Neural progenitor cell (in vitro differentiated cells): ENCODE measurements at regions not wholly inside any gene's neighbourhood (a gene's known extent, or its start where the extent isn't known, plus 50 kb on each side); places are given as distances from the start of the nearest gene placed in this dataset.
"Not testable (repeated sequence)": the region's sequence is repeated elsewhere in the genome, so short reads cannot be mapped to it uniquely, and the experiment has no call there.

Source experiments
- DNase-seq: peaks from one replicate; pipeline ENCODE4 v3.0.0-alpha.2; 2016; ENCODE audit warnings: low spot score
- H2AFZ ChIP-seq: fragments of 200-600 bp; sonication (generic); replicated peaks from 2 replicates; pipeline ENCODE4 v1.6.1; 2016; ENCODE audit warnings: antibody characterized with exemption
- H3F3A ChIP-seq: fragments of 200-600 bp; sonication (generic); 2 replicates; pipeline ENCODE4 v1.6.1; 2016; ENCODE audit warnings: antibody characterized with exemption, low read depth
- H3K27ac ChIP-seq: fragments of 200-600 bp; sonication (generic); 2 replicates; pipeline ENCODE4 v1.5.1; 2016; ENCODE audit warnings: mild to moderate bottlenecking
- H3K27me3 ChIP-seq: fragments of 200-600 bp; sonication (generic); 2 replicates; pipeline ENCODE4 v1.6.1; 2016; ENCODE audit warnings: mild to moderate bottlenecking, moderate library complexity
- H3K36me3 ChIP-seq: fragments of 200-600 bp; sonication (generic); 2 replicates; pipeline ENCODE4 v1.5.1; 2016
- H3K4me1 ChIP-seq: fragments of 200-600 bp; sonication (generic); 2 replicates; pipeline ENCODE4 v1.6.1; 2016; ENCODE audit warnings: mixed run types
- H3K4me2 ChIP-seq: fragments of 200-600 bp; sonication (generic); 2 replicates; pipeline ENCODE4 v1.6.1; 2016
- H3K4me3 ChIP-seq: fragments of 200-600 bp; sonication (generic); 2 replicates; pipeline ENCODE4 v1.5.1; 2016
- H3K79me2 ChIP-seq: fragments of 200-600 bp; sonication (generic); 2 replicates; pipeline ENCODE4 v1.6.1; 2016; ENCODE audit warnings: low read depth
- H3K9ac ChIP-seq: fragments of 200-600 bp; sonication (generic); 2 replicates; pipeline ENCODE4 v1.6.1; 2016
- H3K9me3 ChIP-seq: fragments of 200-600 bp; sonication (generic); 2 replicates; pipeline ENCODE4 v1.5.1; 2016; ENCODE audit warnings: low read depth
- H4K20me1 ChIP-seq: fragments of 200-600 bp; sonication (generic); 2 replicates; pipeline ENCODE4 v1.6.1; 2016; ENCODE audit warnings: low read depth
- H3K27ac Mint-ChIP-seq: 3 replicates; pipeline ENCODE4 v1.8.0; 2021; ENCODE audit warnings: mixed read lengths
- H3K27me3 Mint-ChIP-seq: 2 replicates; pipeline ENCODE4 v1.8.0; 2022; ENCODE audit warnings: low read depth, mild to moderate bottlenecking, inconsistent platforms, moderate library complexity, mixed read lengths; ENCODE audit not compliant: insufficient read depth
- H3K36me3 Mint-ChIP-seq: 3 replicates; pipeline ENCODE4 v1.8.0; 2021; ENCODE audit warnings: mixed read lengths
- H3K4me1 Mint-ChIP-seq: 3 replicates; pipeline ENCODE4 v1.8.0; 2021; ENCODE audit warnings: mixed read lengths
- H3K4me3 Mint-ChIP-seq: 3 replicates; pipeline ENCODE4 v1.8.0; 2021; ENCODE audit warnings: mild to moderate bottlenecking, moderate library complexity, mixed read lengths
- H3K9me3 Mint-ChIP-seq: 3 replicates; pipeline ENCODE4 v1.8.0; 2020; ENCODE audit warnings: mixed read lengths
- CTCF ChIP-seq: fragments of 200-600 bp; sonication (generic); IDR thresholded peaks from 2 replicates; pipeline ENCODE4 v1.5.1; 2017; ENCODE audit warnings: antibody characterized with exemption, mild to moderate bottlenecking
- EZH2 ChIP-seq: fragments of 200-600 bp; sonication (generic); IDR thresholded peaks from 2 replicates; pipeline ENCODE4 v1.6.1; 2017; ENCODE audit warnings: antibody characterized with exemption, mild to moderate bottlenecking, moderate library complexity
- EZH2phosphoT487 ChIP-seq: fragments of 200-600 bp; sonication (generic); IDR thresholded peaks from 2 replicates; pipeline ENCODE4 v1.6.1; 2017; ENCODE audit warnings: antibody characterized with exemption

GRCh38 chr10:109327266-109327665 is 596.0 kb downstream of the XPNPEP1 start:
- Mint-ChIP-seq H3K4me1 (no peaks in the 10 kb centered on the region), H3K27me3 (peaks cover 2% of the 10 kb centered on the region), H3K4me3 (no peak overlapping the region), H3K9me3 (no peaks in the 10 kb centered on the region), H3K36me3 (no peaks in the 10 kb centered on the region), H3K27ac (no peak overlapping the region)
- no peaks in the 10 kb centered on the region for H3K4me1 ChIP-seq
- DNase-seq = no peak
- no peak overlapping the region for H3K27ac ChIP-seq
- H3K4me3 ChIP-seq = no peak overlapping the region
- H3K9me3 ChIP-seq = no peaks in the 10 kb centered on the region
- H4K20me1 ChIP-seq = no peaks in the 10 kb centered on the region
- no peaks in the 10 kb centered on the region for H3K79me2 ChIP-seq
- H3F3A ChIP-seq = no peaks in the 10 kb centered on the region
- TF ChIP-seq EZH2 = no peak
- no peak for TF ChIP-seq EZH2phosphoT487
- no peak for TF ChIP-seq CTCF
- no peaks in the 10 kb centered on the region for H3K27me3 ChIP-seq
- no peak overlapping the region for H3K4me2 ChIP-seq
- no peak overlapping the region for H3K9ac ChIP-seq
- H2AFZ ChIP-seq = no peak overlapping the region
- H3K36me3 ChIP-seq = no peaks in the 10 kb centered on the region

- Histone ChIP-seq H3K27ac (no peak overlapping the region), H3K36me3 (no peaks in the 10 kb centered on the region), H3F3A (no peaks in the 10 kb centered on the region), H3K79me2 (no peaks in the 10 kb centered on the region), H2AFZ (no peak overlapping the region), H3K4me2 (no peak overlapping the region), H3K9ac (no peak overlapping the region), H4K20me1 (no peaks in the 10 kb centered on the region), H3K4me1 (no peaks in the 10 kb centered on the region), H3K27me3 (no peaks in the 10 kb centered on the region), H3K9me3 (no peaks in the 10 kb centered on the region), H3K4me3 (no peak overlapping the region)
- H3K27ac Mint-ChIP-seq = no peak overlapping the region
- no peak for TF ChIP-seq CTCF
- no peak for TF ChIP-seq EZH2phosphoT487
- TF ChIP-seq EZH2 = no peak
- no peaks in the 10 kb centered on the region for H3K9me3 Mint-ChIP-seq
- DNase-seq = no peak
- H3K36me3 Mint-ChIP-seq = no peaks in the 10 kb centered on the region
- no peak overlapping the region for H3K4me3 Mint-ChIP-seq
- H3K27me3 Mint-ChIP-seq = no peaks in the 10 kb centered on the region
- no peaks in the 10 kb centered on the region for H3K4me1 Mint-ChIP-seq
Observed at GRCh38 chr10:109324721-109325120, 598.6 kb downstream of the XPNPEP1 start.

GRCh38 chr10:109317746-109318366 is 605.5 kb downstream of the XPNPEP1 start:
- H3K9ac ChIP-seq = no peak overlapping the region
- H3K27me3 ChIP-seq = no peaks in the 10 kb centered on the region
- no peak for DNase-seq
- Mint-ChIP-seq H3K36me3 (no peaks in the 10 kb centered on the region), H3K27ac (no peak overlapping the region), H3K27me3 (no peaks in the 10 kb centered on the region), H3K9me3 (no peaks in the 10 kb centered on the region), H3K4me3 (no peak overlapping the region), H3K4me1 (peaks cover 9% of the 10 kb centered on the region)
- no peaks in the 10 kb centered on the region for H3F3A ChIP-seq
- H3K4me2 ChIP-seq = no peak overlapping the region
- no peak overlapping the region for H3K27ac ChIP-seq
- no peak overlapping the region for H2AFZ ChIP-seq
- H4K20me1 ChIP-seq = no peaks in the 10 kb centered on the region
- H3K4me3 ChIP-seq = no peak overlapping the region
- no peaks in the 10 kb centered on the region for H3K36me3 ChIP-seq
- no peaks in the 10 kb centered on the region for H3K79me2 ChIP-seq
- no peaks in the 10 kb centered on the region for H3K4me1 ChIP-seq
- TF ChIP-seq CTCF (no peak), EZH2 (no peak)
- no peaks in the 10 kb centered on the region for H3K9me3 ChIP-seq

GRCh38 chr10:109314016-109314415 is 609.3 kb downstream of the XPNPEP1 start:
- not testable (repeated sequence) for H3K9me3 ChIP-seq, H3K36me3 ChIP-seq, H3K4me1 ChIP-seq, H3K4me1 Mint-ChIP-seq, H3F3A ChIP-seq, DNase-seq, H3K36me3 Mint-ChIP-seq, H3K4me3 Mint-ChIP-seq, H4K20me1 ChIP-seq, H3K27ac Mint-ChIP-seq, H3K9me3 Mint-ChIP-seq, H3K27ac ChIP-seq, H3K27me3 ChIP-seq, H3K4me2 ChIP-seq, H3K4me3 ChIP-seq, H3K27me3 Mint-ChIP-seq, H2AFZ ChIP-seq, H3K79me2 ChIP-seq, H3K9ac ChIP-seq

- not testable (repeated sequence) for DNase-seq, H3K27me3 ChIP-seq, H3K4me3 Mint-ChIP-seq, H3K79me2 ChIP-seq, H3F3A ChIP-seq, H3K4me1 Mint-ChIP-seq, H3K4me3 ChIP-seq, H3K27me3 Mint-ChIP-seq, H3K27ac Mint-ChIP-seq, H3K4me2 ChIP-seq, H3K27ac ChIP-seq, H4K20me1 ChIP-seq, H3K36me3 Mint-ChIP-seq, H3K9me3 ChIP-seq, H2AFZ ChIP-seq, H3K9me3 Mint-ChIP-seq, H3K9ac ChIP-seq, H3K36me3 ChIP-seq, H3K4me1 ChIP-seq
Observed at GRCh38 chr10:109312555-109312954, 610.8 kb downstream of the XPNPEP1 start.
